SU-DHL-6 (cell line): ENCODE measurements at regions not wholly inside any gene's neighbourhood (a gene's known extent, or its start where the extent isn't known, plus 50 kb on each side); places are given as distances from the start of the nearest gene placed in this dataset.

Experiments used
- H2AFZ ChIP-seq: fragments of 200-600 bp; sonication (generic); 2 replicates; pipeline ENCODE4 v1.6.1; 2014; ENCODE audit warnings: low read depth, mild to moderate bottlenecking, moderate library complexity, mixed read lengths, antibody characterized with exemption, low read length; ENCODE audit not compliant: severe bottlenecking
- H3F3A ChIP-seq: fragments of 200-600 bp; shearing (Covaris generic); 2 replicates; pipeline ENCODE4 v1.6.0; 2016; ENCODE audit warnings: antibody characterized with exemption, mild to moderate bottlenecking; ENCODE audit not compliant: insufficient read depth
- H3K27ac ChIP-seq: fragments of 200-600 bp; sonication (generic); 2 replicates; pipeline ENCODE4 v1.5.1; 2016; ENCODE audit warnings: low read depth, mild to moderate bottlenecking, low read length, moderate library complexity, mixed read lengths
- H3K27me3 ChIP-seq: fragments of 200-600 bp; sonication (generic), shearing (Covaris generic); 2 replicates; pipeline ENCODE4 v1.6.0; 2014; ENCODE audit warnings: mild to moderate bottlenecking, low read length
- H3K36me3 ChIP-seq: fragments of 200-600 bp; sonication (generic); 2 replicates; pipeline ENCODE4 v1.6.1; 2014; ENCODE audit warnings: mild to moderate bottlenecking, low read length, mixed read lengths
- H3K4me2 ChIP-seq: fragments of 300-600, 200-600 bp; shearing (Covaris generic), sonication (generic); 2 replicates; pipeline ENCODE4 v1.6.0; 2014; ENCODE audit warnings: low read length, low read depth, mild to moderate bottlenecking; ENCODE audit not compliant: poor library complexity, severe bottlenecking
- H3K4me3 ChIP-seq: fragments of 200-600 bp; sonication (generic); 2 replicates; pipeline ENCODE4 v1.5.1; 2014; ENCODE audit warnings: antibody characterized with exemption, low read length, mild to moderate bottlenecking, mixed read lengths; ENCODE audit not compliant: insufficient read depth, poor library complexity, severe bottlenecking
- H3K79me2 ChIP-seq: fragments of 200-600 bp; sonication (generic); 2 replicates; pipeline ENCODE4 v1.6.1; 2014; ENCODE audit warnings: mild to moderate bottlenecking, low read length, moderate library complexity; ENCODE audit not compliant: insufficient read depth
- H3K9ac ChIP-seq: fragments of 200-600 bp; sonication (generic); 2 replicates; pipeline ENCODE4 v1.7.0; 2014; ENCODE audit warnings: mild to moderate bottlenecking, low read length
- H3K9me2 ChIP-seq: fragments of 200-600 bp; sonication (generic); replicated peaks from 2 replicates; pipeline ENCODE4 v1.6.1; 2014; ENCODE audit warnings: low read length; ENCODE audit not compliant: insufficient read depth
- H3K9me3 ChIP-seq: fragments of 200-600 bp; sonication (generic); 2 replicates; pipeline ENCODE4 v1.6.1; 2014; ENCODE audit warnings: low read length, mixed read lengths; ENCODE audit not compliant: insufficient read depth
- H4K20me1 ChIP-seq: fragments of 200-600 bp; sonication (generic); 2 replicates; pipeline ENCODE4 v1.6.1; 2014; ENCODE audit warnings: low read depth, mild to moderate bottlenecking, antibody characterized with exemption, low read length, moderate library complexity, mixed read lengths
- EZH2phosphoT487 ChIP-seq: fragments of 200-600 bp; sonication (generic), shearing (Covaris generic); conservative IDR thresholded peaks from 2 replicates; pipeline ENCODE4 v1.6.1; 2018; ENCODE audit warnings: mild to moderate bottlenecking, antibody characterized with exemption, low read length, moderate library complexity, mixed read lengths
- TF ChIP-seq, protein P1 (sequence below): fragments of 200-600 bp; sonication (generic); IDR thresholded peaks from one replicate; pipeline ENCODE4 v1.5.1; 2017; ENCODE audit warnings: antibody characterized with exemption, mild to moderate bottlenecking, low read length, moderate library complexity; ENCODE audit not compliant: insufficient read depth, poor library complexity, severe bottlenecking

DNA sequence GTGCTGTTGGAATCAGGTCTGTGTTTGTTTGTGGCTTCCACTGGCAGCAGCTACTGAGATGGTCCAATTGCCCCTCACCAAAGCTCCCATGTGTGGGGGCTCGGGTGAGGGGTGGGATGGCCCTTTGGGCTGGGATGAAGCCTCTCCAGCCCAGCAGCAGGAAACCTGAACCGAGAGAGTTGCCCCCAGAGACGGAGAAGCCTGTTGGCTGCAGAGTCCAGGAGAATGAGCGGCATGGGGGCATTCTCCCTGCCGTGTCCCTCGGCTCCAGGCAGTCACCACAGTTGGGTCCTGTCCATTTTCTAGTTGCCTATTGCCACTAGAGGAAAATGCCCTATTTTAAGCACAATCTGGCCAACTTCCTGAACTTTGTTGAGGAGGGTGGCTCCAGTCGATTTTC is 222.2 kb upstream of the PPP2R2D start:
- H2AFZ ChIP-seq = no peak overlapping the region
- H3K4me3 ChIP-seq = no peak overlapping the region
- no peak overlapping the region for H3K27ac ChIP-seq
- no peaks in the 10 kb centered on the region for H3K9me3 ChIP-seq
- no peaks in the 10 kb centered on the region for H4K20me1 ChIP-seq
- no peak overlapping the region for H3K4me2 ChIP-seq
- H3K79me2 ChIP-seq = no peaks in the 10 kb centered on the region
- TF ChIP-seq EZH2phosphoT487 = no peak
- TF ChIP-seq, protein P1, sequence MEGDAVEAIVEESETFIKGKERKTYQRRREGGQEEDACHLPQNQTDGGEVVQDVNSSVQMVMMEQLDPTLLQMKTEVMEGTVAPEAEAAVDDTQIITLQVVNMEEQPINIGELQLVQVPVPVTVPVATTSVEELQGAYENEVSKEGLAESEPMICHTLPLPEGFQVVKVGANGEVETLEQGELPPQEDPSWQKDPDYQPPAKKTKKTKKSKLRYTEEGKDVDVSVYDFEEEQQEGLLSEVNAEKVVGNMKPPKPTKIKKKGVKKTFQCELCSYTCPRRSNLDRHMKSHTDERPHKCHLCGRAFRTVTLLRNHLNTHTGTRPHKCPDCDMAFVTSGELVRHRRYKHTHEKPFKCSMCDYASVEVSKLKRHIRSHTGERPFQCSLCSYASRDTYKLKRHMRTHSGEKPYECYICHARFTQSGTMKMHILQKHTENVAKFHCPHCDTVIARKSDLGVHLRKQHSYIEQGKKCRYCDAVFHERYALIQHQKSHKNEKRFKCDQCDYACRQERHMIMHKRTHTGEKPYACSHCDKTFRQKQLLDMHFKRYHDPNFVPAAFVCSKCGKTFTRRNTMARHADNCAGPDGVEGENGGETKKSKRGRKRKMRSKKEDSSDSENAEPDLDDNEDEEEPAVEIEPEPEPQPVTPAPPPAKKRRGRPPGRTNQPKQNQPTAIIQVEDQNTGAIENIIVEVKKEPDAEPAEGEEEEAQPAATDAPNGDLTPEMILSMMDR = no peak
- H3K9ac ChIP-seq = no peak overlapping the region
- no peaks in the 10 kb centered on the region for H3K27me3 ChIP-seq
- H3F3A ChIP-seq = no peaks in the 10 kb centered on the region
- H3K9me2 ChIP-seq = no peaks in the 10 kb centered on the region
- H3K36me3 ChIP-seq = no peaks in the 10 kb centered on the region

DNA sequence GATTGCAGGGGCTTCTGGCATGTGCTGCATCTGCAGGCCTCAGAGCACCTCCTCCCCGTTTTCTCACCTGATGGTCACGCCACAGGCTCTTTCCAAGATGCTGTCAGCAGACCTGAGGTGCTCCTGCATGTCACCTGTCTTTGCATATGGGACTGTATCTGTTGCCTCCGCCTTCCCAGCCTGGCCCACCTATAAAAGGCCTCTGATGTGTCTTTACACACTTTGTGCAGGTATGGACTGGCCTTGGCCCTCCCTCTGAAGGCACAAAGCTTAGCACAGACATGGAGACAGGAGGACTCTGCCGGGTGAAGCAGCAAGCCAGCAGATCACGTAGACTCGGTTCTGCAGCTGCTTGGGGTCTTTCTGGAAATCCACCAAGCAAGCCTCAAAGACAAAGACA is 220.9 kb upstream of the PPP2R2D start:
- TF ChIP-seq, protein P1 = no peak
- no peak for TF ChIP-seq EZH2phosphoT487
- H3K4me3 ChIP-seq = no peak overlapping the region
- H3K4me2 ChIP-seq = no peak overlapping the region
- no peaks in the 10 kb centered on the region for H3K79me2 ChIP-seq
- no peak overlapping the region for H2AFZ ChIP-seq
- no peaks in the 10 kb centered on the region for H3K36me3 ChIP-seq
- H4K20me1 ChIP-seq = no peaks in the 10 kb centered on the region
- no peak overlapping the region for H3K9ac ChIP-seq
- no peaks in the 10 kb centered on the region for H3K9me3 ChIP-seq
- H3F3A ChIP-seq = no peaks in the 10 kb centered on the region
- no peaks in the 10 kb centered on the region for H3K9me2 ChIP-seq
- H3K27ac ChIP-seq = no peak overlapping the region
- H3K27me3 ChIP-seq = no peaks in the 10 kb centered on the region

DNA sequence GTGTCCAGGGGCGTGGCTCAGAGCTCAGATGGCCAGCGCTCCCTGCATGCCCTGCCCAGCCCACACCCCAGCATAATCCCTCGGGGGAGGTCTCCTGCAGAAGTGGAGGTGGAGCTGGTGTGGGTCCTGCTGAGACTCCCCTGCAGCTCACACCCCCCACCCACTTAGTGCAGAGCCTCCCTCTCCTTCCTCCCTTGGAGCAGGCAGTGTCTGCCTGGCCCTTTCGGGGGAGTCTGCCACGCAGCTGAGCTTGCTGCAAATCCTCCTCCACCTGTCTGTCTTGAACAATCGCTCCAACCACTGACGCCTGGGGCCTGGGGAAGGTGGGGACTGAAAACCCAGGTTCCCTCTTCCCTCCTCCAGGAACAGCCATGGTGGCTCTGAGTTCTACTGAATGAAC is 219.7 kb upstream of the PPP2R2D start:
- Histone ChIP-seq H3K9me2 (no peaks in the 10 kb centered on the region), H2AFZ (no peak overlapping the region), H3K9ac (no peak overlapping the region), H3K36me3 (no peaks in the 10 kb centered on the region), H3K4me2 (no peak overlapping the region), H3K9me3 (no peaks in the 10 kb centered on the region), H4K20me1 (no peaks in the 10 kb centered on the region), H3F3A (no peaks in the 10 kb centered on the region), H3K4me3 (no peak overlapping the region), H3K27me3 (no peaks in the 10 kb centered on the region), H3K79me2 (no peaks in the 10 kb centered on the region), H3K27ac (no peak overlapping the region)
- no peak for TF ChIP-seq EZH2phosphoT487
- TF ChIP-seq, protein P1 = no peak
